Hepatocyte (in vitro differentiated cells): ENCODE measurements at regions not wholly inside any gene's neighbourhood (a gene's known extent, or its start where the extent isn't known, plus 50 kb on each side); places are given as distances from the start of the nearest gene placed in this dataset.

Source experiments
- DNase-seq: peaks from one replicate; pipeline ENCODE4 v3.0.0-alpha.2; 2016; ENCODE audit warnings: low spot score
- H2AFZ ChIP-seq: fragments of 200-600 bp; sonication (generic); 2 replicates; pipeline ENCODE4 v1.6.0; 2016; ENCODE audit warnings: antibody characterized with exemption, mild to moderate bottlenecking
- H3K27ac ChIP-seq: fragments of 200-600 bp; sonication (generic); 2 replicates; pipeline ENCODE4 v1.5.1; 2016; ENCODE audit warnings: mild to moderate bottlenecking
- H3K27me3 ChIP-seq: fragments of 200-600 bp; sonication (generic); 2 replicates; pipeline ENCODE4 v1.6.1; 2016
- H3K36me3 ChIP-seq: fragments of 200-600 bp; sonication (generic); replicated peaks from 2 replicates; pipeline ENCODE4 v1.5.1; 2016; ENCODE audit warnings: low read depth; ENCODE audit not compliant: insufficient read depth
- H3K4me1 ChIP-seq: fragments of 200-600 bp; sonication (generic); 2 replicates; pipeline ENCODE4 v1.5.1; 2016; ENCODE audit warnings: mild to moderate bottlenecking, moderate library complexity; ENCODE audit not compliant: insufficient read depth
- H3K4me2 ChIP-seq: fragments of 200-600 bp; sonication (generic); 2 replicates; pipeline ENCODE4 v1.6.0; 2016
- H3K4me3 ChIP-seq: fragments of 200-600 bp; sonication (generic); 2 replicates; pipeline ENCODE4 v1.5.1; 2016; ENCODE audit warnings: mild to moderate bottlenecking
- H3K79me2 ChIP-seq: fragments of 200-600 bp; sonication (generic); 2 replicates; pipeline ENCODE4 v1.6.0; 2017; ENCODE audit warnings: mild to moderate bottlenecking
- H3K9me2 ChIP-seq: fragments of 200-600 bp; sonication (generic); replicated peaks from 2 replicates; pipeline ENCODE4 v1.6.0; 2017; ENCODE audit warnings: mild to moderate bottlenecking; ENCODE audit not compliant: insufficient read depth
- H3K9me3 ChIP-seq: fragments of 200-600 bp; sonication (generic); 2 replicates; pipeline ENCODE4 v1.5.1; 2016; ENCODE audit warnings: low read depth, mild to moderate bottlenecking
- H4K20me1 ChIP-seq: fragments of 200-600 bp; sonication (generic); 2 replicates; pipeline ENCODE4 v1.6.0; 2016; ENCODE audit warnings: mild to moderate bottlenecking; ENCODE audit not compliant: insufficient read depth, poor library complexity, severe bottlenecking
- CTCF ChIP-seq: fragments of 200-600 bp; sonication (generic); IDR thresholded peaks from 2 replicates; pipeline ENCODE4 v1.5.1; 2016; ENCODE audit warnings: antibody characterized with exemption, mild to moderate bottlenecking; ENCODE audit not compliant: poor library complexity
- EZH2 ChIP-seq: fragments of 200-600 bp; sonication (generic); IDR thresholded peaks from 2 replicates; pipeline ENCODE4 v1.6.1; 2016; ENCODE audit warnings: antibody characterized with exemption, mild to moderate bottlenecking, borderline replicate concordance
- EZH2phosphoT487 ChIP-seq: fragments of 200-600 bp; sonication (generic); IDR thresholded peaks from one replicate; pipeline ENCODE4 v1.6.1; 2018; ENCODE audit warnings: antibody characterized with exemption, mild to moderate bottlenecking, low read depth, moderate library complexity; ENCODE audit not compliant: unreplicated experiment, severe bottlenecking
- WGBS: methylation state at CpG from one replicate; pipeline ENCODE4 v1.1.6; 2016; ENCODE audit warnings: low lambda C conversion rate; ENCODE audit errors: missing lambda C conversion rate; 5-methylcytosine and 5-hydroxymethylcytosine counted together

GRCh38 chr16:9332574-9333148, 241.2 kb downstream of the HAPSTR1 start:
- H3K4me2 ChIP-seq = no peak overlapping the region
- DNase-seq = no peak

DNA sequence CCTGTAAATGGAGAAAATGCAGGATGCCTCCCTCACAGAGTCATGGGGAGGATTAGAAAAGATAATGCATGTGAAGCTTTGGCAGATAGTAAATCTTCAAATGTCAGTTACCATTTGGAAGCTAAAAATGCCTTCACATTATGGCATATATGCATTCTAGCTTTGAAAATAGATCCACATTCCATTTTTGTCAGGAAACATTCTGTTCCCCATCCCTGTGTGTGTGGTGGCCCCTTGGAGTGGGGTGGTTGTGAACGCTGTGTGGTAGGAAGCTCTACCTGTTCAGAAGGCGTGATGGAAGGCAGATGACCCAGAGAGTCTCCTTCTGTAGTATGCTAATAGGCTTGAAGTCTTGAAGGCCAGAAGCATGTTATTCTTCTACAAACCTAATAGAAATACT, 242.0 kb downstream of the HAPSTR1 start:
- H3K36me3 ChIP-seq = no peaks in the 10 kb centered on the region
- DNase-seq = no peak
- no peaks in the 10 kb centered on the region for H3K79me2 ChIP-seq
- no peak overlapping the region for H3K4me3 ChIP-seq
- H3K9me2 ChIP-seq = no peaks in the 10 kb centered on the region
- no peaks in the 10 kb centered on the region for H4K20me1 ChIP-seq
- H3K27ac ChIP-seq = no peak overlapping the region
- no peaks in the 10 kb centered on the region for H3K9me3 ChIP-seq
- no peaks in the 10 kb centered on the region for H3K4me1 ChIP-seq
- TF ChIP-seq CTCF (no peak), EZH2 (no peak), EZH2phosphoT487 (no peak)
- H2AFZ ChIP-seq = no peak overlapping the region
- H3K27me3 ChIP-seq = no peaks in the 10 kb centered on the region
- no peak overlapping the region for H3K4me2 ChIP-seq
- WGBS = 90% methylated on average over 2 of the region's 2 CpGs

More at GRCh38 chr16:9332574-9333148, 241.2 kb downstream of the HAPSTR1 start:
- no peaks in the 10 kb centered on the region for H3K9me2 ChIP-seq
- H4K20me1 ChIP-seq = no peaks in the 10 kb centered on the region
- no peaks in the 10 kb centered on the region for H3K27me3 ChIP-seq
- no peaks in the 10 kb centered on the region for H3K79me2 ChIP-seq
- no peaks in the 10 kb centered on the region for H3K36me3 ChIP-seq
- WGBS = 90% methylated on average over 5 of the region's 5 CpGs
- no peak overlapping the region for H2AFZ ChIP-seq
- no peak overlapping the region for H3K27ac ChIP-seq
- no peaks in the 10 kb centered on the region for H3K4me1 ChIP-seq
- H3K9me3 ChIP-seq = no peaks in the 10 kb centered on the region
- TF ChIP-seq EZH2 = no peak
- no peak for TF ChIP-seq CTCF
- no peak for TF ChIP-seq EZH2phosphoT487
- no peak overlapping the region for H3K4me3 ChIP-seq

DNA sequence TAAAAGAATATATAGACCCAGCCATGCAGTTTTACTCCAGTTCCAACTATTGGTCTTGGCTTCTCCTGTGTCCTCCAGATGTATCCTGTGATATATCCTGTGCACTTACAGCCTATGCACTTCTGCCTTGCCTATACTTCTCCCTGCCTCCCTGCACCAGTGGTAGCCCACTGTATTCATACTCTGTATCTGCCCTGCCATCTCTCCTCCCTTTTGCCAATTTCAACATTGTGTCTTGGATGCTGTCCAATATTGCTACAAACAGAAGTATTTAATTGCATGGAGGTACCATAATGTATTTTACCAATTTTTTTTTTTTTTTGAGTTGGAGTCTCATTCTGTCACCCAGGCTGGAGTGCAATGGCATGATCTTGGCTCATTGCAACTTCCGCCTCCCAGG, 242.7 kb downstream of the HAPSTR1 start:
- Histone ChIP-seq H3K4me3 (no peak overlapping the region), H3K4me2 (no peak overlapping the region), H3K4me1 (no peaks in the 10 kb centered on the region), H3K27me3 (no peaks in the 10 kb centered on the region), H4K20me1 (no peaks in the 10 kb centered on the region), H3K79me2 (no peaks in the 10 kb centered on the region), H3K9me3 (no peaks in the 10 kb centered on the region), H2AFZ (no peak overlapping the region), H3K27ac (no peak overlapping the region), H3K36me3 (no peaks in the 10 kb centered on the region), H3K9me2 (no peaks in the 10 kb centered on the region)
- WGBS = 93% methylated on average over 1 of the region's 1 CpG
- TF ChIP-seq CTCF (no peak), EZH2 (no peak), EZH2phosphoT487 (no peak)
- DNase-seq = no peak
